ENCODE measurements at regions not wholly inside any gene's neighbourhood (a gene's known extent, or its start where the extent isn't known, plus 50 kb on each side); places are given as distances from the start of the nearest gene placed in this dataset.

DNA sequence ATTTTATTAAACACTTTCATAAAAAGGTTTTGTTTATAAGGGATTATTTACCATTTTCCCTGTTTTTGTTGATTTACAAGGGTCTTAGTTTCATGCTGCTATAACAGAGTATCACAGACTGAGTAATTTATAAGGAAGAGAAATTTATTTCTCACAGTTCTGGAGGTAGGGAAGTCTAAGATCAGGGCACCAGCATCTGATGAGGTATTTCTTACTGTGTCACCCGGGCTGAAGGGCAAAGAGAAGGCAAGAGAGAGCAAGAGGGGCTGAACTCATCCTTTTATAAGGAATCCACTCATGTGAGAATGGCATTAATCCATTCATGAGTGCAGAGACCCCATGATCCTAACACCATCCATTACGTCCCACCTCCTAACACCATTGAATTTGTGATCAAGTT lies 160.0 kb upstream of the SLC39A10 start (continued):
- TF ChIP-seq, protein P1, sequence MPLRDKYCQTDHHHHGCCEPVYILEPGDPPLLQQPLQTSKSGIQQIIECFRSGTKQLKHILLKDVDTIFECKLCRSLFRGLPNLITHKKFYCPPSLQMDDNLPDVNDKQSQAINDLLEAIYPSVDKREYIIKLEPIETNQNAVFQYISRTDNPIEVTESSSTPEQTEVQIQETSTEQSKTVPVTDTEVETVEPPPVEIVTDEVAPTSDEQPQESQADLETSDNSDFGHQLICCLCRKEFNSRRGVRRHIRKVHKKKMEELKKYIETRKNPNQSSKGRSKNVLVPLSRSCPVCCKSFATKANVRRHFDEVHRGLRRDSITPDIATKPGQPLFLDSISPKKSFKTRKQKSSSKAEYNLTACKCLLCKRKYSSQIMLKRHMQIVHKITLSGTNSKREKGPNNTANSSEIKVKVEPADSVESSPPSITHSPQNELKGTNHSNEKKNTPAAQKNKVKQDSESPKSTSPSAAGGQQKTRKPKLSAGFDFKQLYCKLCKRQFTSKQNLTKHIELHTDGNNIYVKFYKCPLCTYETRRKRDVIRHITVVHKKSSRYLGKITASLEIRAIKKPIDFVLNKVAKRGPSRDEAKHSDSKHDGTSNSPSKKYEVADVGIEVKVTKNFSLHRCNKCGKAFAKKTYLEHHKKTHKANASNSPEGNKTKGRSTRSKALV (CRISPR knock-in tag; IDR thresholded peaks at IDR 0.05), result no peak

- no peaks in the 10 kb centered on the region for H3K79me2 ChIP-seq (ENCODE audit: insufficient read depth, low read length)
- POLR2A ChIA-PET, result no interaction called here
- H3K27ac ChIP-seq (ENCODE audit: extremely low read length, insufficient read depth, low read length), result no peak overlapping the region
- ATAC-seq, result no peak
- no peak for FAIRE-seq
- BruUV-seq (replicated peaks), result no TSS peak
- intact Hi-C loops (cut with micrococcal nuclease; ENCODE audit: unreplicated experiment) (no loop called here), in situ Hi-C loops (cut with HindIII; ENCODE audit: extremely low pct_ligation_motif_present, low pct_unique_long_range_greater_than_20kb) (no loop called here)
- CTCF ChIA-PET (ENCODE audit: low intra/inter-chr PET ratio, low total read pairs), result no interaction called here
- no peaks in the 10 kb centered on the region for H3K36me3 ChIP-seq (replicated peaks in 1 of 2; ENCODE audit: control insufficient read depth in 1 of 2, insufficient read depth in 2 of 2, low read length in 2 of 2)
- H3K4me3 ChIP-seq (replicated peaks in 1 of 3; ENCODE audit: insufficient read depth in 1 of 3, low read depth in 2 of 3, low read length in 3 of 3), result no peak overlapping the region
- no peaks in the 10 kb centered on the region for H4K20me1 ChIP-seq (ENCODE audit: insufficient read depth, low read length)
- no peak overlapping the region for H3K9ac ChIP-seq (ENCODE audit: insufficient read depth, low read depth, low read length)
- no peaks in the 10 kb centered on the region for H3K4me1 ChIP-seq (ENCODE audit: insufficient read depth, low read length)
- H3K9me3 ChIP-seq (ENCODE audit: low read length), result no peaks in the 10 kb centered on the region
- 0 out of 5 replicates have a peak, but pooled peaks cover 0 to 3% of the 10 kb centered on the region in 2 experiments for H3K27me3 ChIP-seq (ENCODE audit: control insufficient read depth in 1 of 2, insufficient read depth in 2 of 2, low read length in 2 of 2)
- no peak for DNase-seq (ENCODE audit: low spot score)
- H2AFZ ChIP-seq (ENCODE audit: low read length), result no peak overlapping the region
- H3K4me2 ChIP-seq (ENCODE audit: low read depth, low read length), result no peak overlapping the region
- TF ChIP-seq ZNF782 (CRISPR knock-in tag; IDR thresholded peaks at IDR 0.05; ENCODE audit: borderline replicate concordance), result no peak
- TF ChIP-seq, protein P2, sequence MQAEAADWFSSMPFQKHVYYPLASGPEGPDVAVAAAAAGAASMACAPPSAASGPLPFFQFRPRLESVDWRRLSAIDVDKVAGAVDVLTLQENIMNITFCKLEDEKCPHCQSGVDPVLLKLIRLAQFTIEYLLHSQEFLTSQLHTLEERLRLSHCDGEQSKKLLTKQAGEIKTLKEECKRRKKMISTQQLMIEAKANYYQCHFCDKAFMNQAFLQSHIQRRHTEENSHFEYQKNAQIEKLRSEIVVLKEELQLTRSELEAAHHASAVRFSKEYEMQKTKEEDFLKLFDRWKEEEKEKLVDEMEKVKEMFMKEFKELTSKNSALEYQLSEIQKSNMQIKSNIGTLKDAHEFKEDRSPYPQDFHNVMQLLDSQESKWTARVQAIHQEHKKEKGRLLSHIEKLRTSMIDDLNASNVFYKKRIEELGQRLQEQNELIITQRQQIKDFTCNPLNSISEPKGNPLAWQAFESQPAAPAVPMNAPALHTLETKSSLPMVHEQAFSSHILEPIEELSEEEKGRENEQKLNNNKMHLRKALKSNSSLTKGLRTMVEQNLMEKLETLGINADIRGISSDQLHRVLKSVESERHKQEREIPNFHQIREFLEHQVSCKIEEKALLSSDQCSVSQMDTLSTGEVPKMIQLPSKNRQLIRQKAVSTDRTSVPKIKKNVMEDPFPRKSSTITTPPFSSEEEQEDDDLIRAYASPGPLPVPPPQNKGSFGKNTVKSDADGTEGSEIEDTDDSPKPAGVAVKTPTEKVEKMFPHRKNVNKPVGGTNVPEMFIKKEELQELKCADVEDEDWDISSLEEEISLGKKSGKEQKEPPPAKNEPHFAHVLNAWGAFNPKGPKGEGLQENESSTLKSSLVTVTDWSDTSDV (CRISPR knock-in tag; IDR thresholded peaks at IDR 0.05), result no peak
- TF ChIP-seq MLLT10 (CRISPR knock-in tag; IDR thresholded peaks at IDR 0.05), result no peak
- TF ChIP-seq BCLAF1 (IDR thresholded peaks at IDR 0.05), result no peak
- TF ChIP-seq, protein P3, sequence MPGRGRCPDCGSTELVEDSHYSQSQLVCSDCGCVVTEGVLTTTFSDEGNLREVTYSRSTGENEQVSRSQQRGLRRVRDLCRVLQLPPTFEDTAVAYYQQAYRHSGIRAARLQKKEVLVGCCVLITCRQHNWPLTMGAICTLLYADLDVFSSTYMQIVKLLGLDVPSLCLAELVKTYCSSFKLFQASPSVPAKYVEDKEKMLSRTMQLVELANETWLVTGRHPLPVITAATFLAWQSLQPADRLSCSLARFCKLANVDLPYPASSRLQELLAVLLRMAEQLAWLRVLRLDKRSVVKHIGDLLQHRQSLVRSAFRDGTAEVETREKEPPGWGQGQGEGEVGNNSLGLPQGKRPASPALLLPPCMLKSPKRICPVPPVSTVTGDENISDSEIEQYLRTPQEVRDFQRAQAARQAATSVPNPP (CRISPR knock-in tag; IDR thresholded peaks at IDR 0.05), result no peak
- TF ChIP-seq, protein P4, sequence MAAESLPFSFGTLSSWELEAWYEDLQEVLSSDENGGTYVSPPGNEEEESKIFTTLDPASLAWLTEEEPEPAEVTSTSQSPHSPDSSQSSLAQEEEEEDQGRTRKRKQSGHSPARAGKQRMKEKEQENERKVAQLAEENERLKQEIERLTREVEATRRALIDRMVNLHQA (CRISPR knock-in tag; IDR thresholded peaks at IDR 0.05), result no peak
- TF ChIP-seq NFATC3 (CRISPR knock-in tag; IDR thresholded peaks at IDR 0.05), result no peak
- no peak for TF ChIP-seq DPF2 (CRISPR knock-in tag; IDR thresholded peaks at IDR 0.05; ENCODE audit: borderline replicate concordance, low read depth)
- no peak for TF ChIP-seq MXD4 (CRISPR knock-in tag; IDR thresholded peaks at IDR 0.05)
- TF ChIP-seq MIER2 (CRISPR knock-in tag; IDR thresholded peaks at IDR 0.05), result no peak
- TF ChIP-seq, protein P5, sequence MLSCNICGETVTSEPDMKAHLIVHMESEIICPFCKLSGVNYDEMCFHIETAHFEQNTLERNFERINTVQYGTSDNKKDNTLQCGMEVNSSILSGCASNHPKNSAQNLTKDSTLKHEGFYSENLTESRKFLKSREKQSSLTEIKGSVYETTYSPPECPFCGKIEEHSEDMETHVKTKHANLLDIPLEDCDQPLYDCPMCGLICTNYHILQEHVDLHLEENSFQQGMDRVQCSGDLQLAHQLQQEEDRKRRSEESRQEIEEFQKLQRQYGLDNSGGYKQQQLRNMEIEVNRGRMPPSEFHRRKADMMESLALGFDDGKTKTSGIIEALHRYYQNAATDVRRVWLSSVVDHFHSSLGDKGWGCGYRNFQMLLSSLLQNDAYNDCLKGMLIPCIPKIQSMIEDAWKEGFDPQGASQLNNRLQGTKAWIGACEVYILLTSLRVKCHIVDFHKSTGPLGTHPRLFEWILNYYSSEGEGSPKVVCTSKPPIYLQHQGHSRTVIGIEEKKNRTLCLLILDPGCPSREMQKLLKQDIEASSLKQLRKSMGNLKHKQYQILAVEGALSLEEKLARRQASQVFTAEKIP (CRISPR knock-in tag; IDR thresholded peaks at IDR 0.05; ENCODE audit: borderline replicate concordance), result no peak
- no peak for TF ChIP-seq YY1 (IDR thresholded peaks at IDR 0.05; ENCODE audit: insufficient read depth, insufficient replicate concordance, low read depth, low read length)
Observed at GRCh38 chr2:195495966-195496365, 161.1 kb upstream of the SLC39A10 start.
